Endometrium (tissue), 2 donors: ENCODE measurements at regions not wholly inside any gene's neighbourhood (a gene's known extent, or its start where the extent isn't known, plus 50 kb on each side); places are given as distances from the start of the nearest gene placed in this dataset.

Experiments used
- FAIRE-seq: peaks from 2 replicates; lab custom pipeline; 2012; peaks lifted over from hg19 to GRCh38; lab: Jason Lieb, UNC
- donor health status: control.
- donor health status: control.

- FAIRE-seq, result no peak
Measured at GRCh38 chr3:59545374-59545773, 495.5 kb upstream of the CFAP20DC start.

GRCh38 chr3:59542276-59542675, 492.5 kb upstream of the CFAP20DC start:
- FAIRE-seq, result no peak

GRCh38 chr3:59540696-59541095, 490.9 kb upstream of the CFAP20DC start:
- FAIRE-seq, result no peak

- no peak for FAIRE-seq
Measured at GRCh38 chr3:59540241-59540640, 490.4 kb upstream of the CFAP20DC start.

GRCh38 chr3:59538753-59539432, 489.1 kb upstream of the CFAP20DC start:
- no peak for FAIRE-seq

GRCh38 chr3:59535791-59536221, 486.0 kb upstream of the CFAP20DC start:
- FAIRE-seq, result peak; percentile 71

GRCh38 chr3:59531994-59532393, 482.2 kb upstream of the CFAP20DC start:
- FAIRE-seq, result no peak

- FAIRE-seq, result no peak
Measured at GRCh38 chr3:59531066-59531745, 481.4 kb upstream of the CFAP20DC start.

GRCh38 chr3:59528251-59528650, 478.4 kb upstream of the CFAP20DC start:
- FAIRE-seq, result no peak

GRCh38 chr3:59527493-59527892, 477.7 kb upstream of the CFAP20DC start:
- FAIRE-seq, result no peak

- no peak for FAIRE-seq
Measured at GRCh38 chr3:59526999-59527398, 477.2 kb upstream of the CFAP20DC start.

- no peak for FAIRE-seq
Measured at GRCh38 chr3:59522550-59522949, 472.7 kb upstream of the CFAP20DC start.

GRCh38 chr3:59519094-59519493, 469.3 kb upstream of the CFAP20DC start:
- no peak for FAIRE-seq

- no peak for FAIRE-seq
Measured at GRCh38 chr3:59518283-59519055, 468.6 kb upstream of the CFAP20DC start.

GRCh38 chr3:59517388-59517787, 467.6 kb upstream of the CFAP20DC start:
- no peak for FAIRE-seq

- FAIRE-seq, result no peak
Measured at GRCh38 chr3:59515966-59516365, 466.1 kb upstream of the CFAP20DC start.

GRCh38 chr3:59514865-59515482, 465.1 kb upstream of the CFAP20DC start:
- no peak for FAIRE-seq

- no peak for FAIRE-seq
Measured at GRCh38 chr3:59513570-59513969, 463.7 kb upstream of the CFAP20DC start.

- FAIRE-seq, result no peak
Measured at GRCh38 chr3:59512066-59512465, 462.2 kb upstream of the CFAP20DC start.

- FAIRE-seq, result no peak
Measured at GRCh38 chr3:59510576-59510975, 460.8 kb upstream of the CFAP20DC start.

- FAIRE-seq, result no peak
Measured at GRCh38 chr3:59508273-59508672, 458.4 kb upstream of the CFAP20DC start.

GRCh38 chr3:59506191-59506590, 456.4 kb upstream of the CFAP20DC start:
- no peak for FAIRE-seq

- FAIRE-seq, result no peak
Measured at GRCh38 chr3:59503441-59503840, 453.6 kb upstream of the CFAP20DC start.
